Kidney epithelial cell (primary cell): ENCODE measurements at regions not wholly inside any gene's neighbourhood (a gene's known extent, or its start where the extent isn't known, plus 50 kb on each side); places are given as distances from the start of the nearest gene placed in this dataset.

Experiments
- DNase-seq: peaks from one replicate; pipeline ENCODE4 v3.0.0-alpha.2; 2010; ENCODE audit warnings: low read depth
- H3K27me3 ChIP-seq: 2 replicates; pipeline ENCODE4 v1.6.0; 2011; ENCODE audit warnings: low read length; ENCODE audit not compliant: control insufficient read depth, insufficient read depth
- H3K36me3 ChIP-seq: 2 replicates; pipeline ENCODE4 v1.5.1; 2011; ENCODE audit warnings: low read length; ENCODE audit not compliant: control insufficient read depth, insufficient read depth
- H3K4me3 ChIP-seq: 2 replicates; pipeline ENCODE4 v1.5.1; 2011; ENCODE audit warnings: low read depth, mild to moderate bottlenecking, control low read depth, low read length
- TF ChIP-seq, protein P1 (sequence below): IDR thresholded peaks from 2 replicates; pipeline ENCODE4 v1.5.1; 2011; ENCODE audit warnings: mild to moderate bottlenecking, moderate library complexity, low read length, control low read depth, inconsistent platforms; ENCODE audit not compliant: insufficient read depth, poor library complexity, severe bottlenecking

GRCh38 chr13:31476753-31477152 lies 262.6 kb upstream of the RXFP2 start:
- Histone ChIP-seq H3K36me3 (no peaks in the 10 kb centered on the region), H3K4me3 (no peak overlapping the region), H3K27me3 (no peaks in the 10 kb centered on the region)
- no peak for DNase-seq
- TF ChIP-seq, protein P1, sequence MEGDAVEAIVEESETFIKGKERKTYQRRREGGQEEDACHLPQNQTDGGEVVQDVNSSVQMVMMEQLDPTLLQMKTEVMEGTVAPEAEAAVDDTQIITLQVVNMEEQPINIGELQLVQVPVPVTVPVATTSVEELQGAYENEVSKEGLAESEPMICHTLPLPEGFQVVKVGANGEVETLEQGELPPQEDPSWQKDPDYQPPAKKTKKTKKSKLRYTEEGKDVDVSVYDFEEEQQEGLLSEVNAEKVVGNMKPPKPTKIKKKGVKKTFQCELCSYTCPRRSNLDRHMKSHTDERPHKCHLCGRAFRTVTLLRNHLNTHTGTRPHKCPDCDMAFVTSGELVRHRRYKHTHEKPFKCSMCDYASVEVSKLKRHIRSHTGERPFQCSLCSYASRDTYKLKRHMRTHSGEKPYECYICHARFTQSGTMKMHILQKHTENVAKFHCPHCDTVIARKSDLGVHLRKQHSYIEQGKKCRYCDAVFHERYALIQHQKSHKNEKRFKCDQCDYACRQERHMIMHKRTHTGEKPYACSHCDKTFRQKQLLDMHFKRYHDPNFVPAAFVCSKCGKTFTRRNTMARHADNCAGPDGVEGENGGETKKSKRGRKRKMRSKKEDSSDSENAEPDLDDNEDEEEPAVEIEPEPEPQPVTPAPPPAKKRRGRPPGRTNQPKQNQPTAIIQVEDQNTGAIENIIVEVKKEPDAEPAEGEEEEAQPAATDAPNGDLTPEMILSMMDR, result no peak

DNA sequence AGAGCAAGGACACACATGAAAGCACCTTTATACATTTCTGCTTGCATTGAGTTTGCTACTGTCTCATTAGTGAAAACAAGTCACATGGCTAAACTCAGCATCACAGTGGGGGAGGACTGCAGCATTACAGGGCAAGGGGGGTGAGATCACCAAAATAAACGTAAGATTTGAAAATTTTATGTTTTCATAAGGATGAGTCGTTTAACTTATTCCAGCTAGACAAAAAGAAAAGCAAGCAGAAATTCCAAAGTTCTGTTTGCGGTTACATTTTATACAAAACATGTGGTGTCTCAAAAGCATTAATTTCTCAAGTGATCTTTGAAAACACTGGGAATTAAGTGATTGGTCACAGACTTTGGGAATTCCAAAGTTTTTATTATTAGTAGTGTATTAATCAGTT lies 261.4 kb upstream of the RXFP2 start:
- TF ChIP-seq, protein P1, result no peak
- no peaks in the 10 kb centered on the region for H3K27me3 ChIP-seq
- DNase-seq, result no peak
- H3K4me3 ChIP-seq, result no peak overlapping the region
- no peaks in the 10 kb centered on the region for H3K36me3 ChIP-seq

DNA sequence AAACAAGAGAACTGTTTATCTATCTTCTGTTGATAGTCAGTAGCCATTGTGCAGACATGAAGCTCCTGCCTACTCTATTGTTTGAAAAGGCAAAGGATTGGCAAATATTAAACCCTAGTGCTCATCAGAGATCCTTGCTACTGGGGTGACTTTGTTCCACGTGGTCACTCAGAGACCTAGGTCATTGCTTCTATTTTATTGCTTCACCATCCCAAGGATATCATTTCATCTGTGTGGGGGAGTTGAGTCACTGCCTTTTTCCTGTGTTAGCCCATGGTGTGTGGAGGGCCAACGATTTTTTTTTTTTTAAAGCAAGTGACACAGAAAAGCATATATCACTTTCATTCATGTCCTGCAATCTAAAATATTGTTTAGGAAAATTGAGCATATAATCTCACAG lies 254.1 kb upstream of the RXFP2 start:
- TF ChIP-seq, protein P1, result no peak
- no peak overlapping the region for H3K4me3 ChIP-seq
- no peaks in the 10 kb centered on the region for H3K36me3 ChIP-seq
- DNase-seq, result no peak
- H3K27me3 ChIP-seq, result no peaks in the 10 kb centered on the region

GRCh38 chr13:31485651-31486051 lies 253.7 kb upstream of the RXFP2 start:
- Histone ChIP-seq H3K4me3 (no peak overlapping the region), H3K36me3 (no peaks in the 10 kb centered on the region), H3K27me3 (no peaks in the 10 kb centered on the region)
- TF ChIP-seq, protein P1, result no peak
- DNase-seq, result no peak

DNA sequence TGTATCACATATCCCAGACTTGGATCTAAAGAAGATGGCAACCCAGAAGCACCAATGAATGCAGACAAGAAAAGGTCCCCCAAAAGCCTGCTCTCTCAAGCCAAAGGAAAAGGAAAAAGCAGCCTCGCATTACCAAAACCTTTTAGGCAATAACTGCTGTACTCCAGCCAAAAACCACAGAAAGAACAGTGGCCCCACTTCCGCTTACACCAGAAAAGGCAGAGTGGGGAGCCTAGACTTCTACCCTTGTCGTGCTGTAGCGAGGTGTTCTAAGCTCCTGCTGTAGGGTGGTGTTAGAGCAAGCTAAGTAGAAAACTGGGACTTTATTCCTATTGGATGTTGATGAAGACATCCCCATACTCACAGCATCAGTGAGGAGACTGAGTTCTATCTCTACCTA lies 244.0 kb upstream of the RXFP2 start:
- Histone ChIP-seq H3K4me3 (no peak overlapping the region), H3K27me3 (no peaks in the 10 kb centered on the region), H3K36me3 (no peaks in the 10 kb centered on the region)
- DNase-seq, result no peak
- TF ChIP-seq, protein P1, result no peak

DNA sequence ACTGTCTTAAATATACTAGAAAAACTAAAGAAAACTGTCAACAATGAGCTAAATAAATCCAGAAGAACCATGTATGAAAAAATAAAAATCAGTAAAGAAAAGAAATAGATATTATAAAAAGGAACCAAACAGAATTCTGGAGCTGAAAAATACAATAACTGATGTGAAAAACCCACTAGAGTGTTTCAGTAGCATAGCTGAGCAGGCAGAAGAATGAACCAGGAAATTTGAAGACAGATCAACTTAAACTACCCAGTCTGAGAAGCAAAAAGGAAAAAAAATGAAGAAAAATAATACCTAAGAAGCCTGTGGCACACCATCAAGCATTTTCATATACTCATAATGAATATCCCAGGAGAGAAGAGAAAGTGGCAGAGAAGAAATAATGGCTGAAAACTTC lies 240.1 kb upstream of the RXFP2 start:
- no peak for DNase-seq
- H3K27me3 ChIP-seq, result no peaks in the 10 kb centered on the region
- no peak overlapping the region for H3K4me3 ChIP-seq
- no peaks in the 10 kb centered on the region for H3K36me3 ChIP-seq
- TF ChIP-seq, protein P1, result no peak
